ENCODE measurements at regions not wholly inside any gene's neighbourhood (a gene's known extent, or its start where the extent isn't known, plus 50 kb on each side); places are given as distances from the start of the nearest gene placed in this dataset.

DNA sequence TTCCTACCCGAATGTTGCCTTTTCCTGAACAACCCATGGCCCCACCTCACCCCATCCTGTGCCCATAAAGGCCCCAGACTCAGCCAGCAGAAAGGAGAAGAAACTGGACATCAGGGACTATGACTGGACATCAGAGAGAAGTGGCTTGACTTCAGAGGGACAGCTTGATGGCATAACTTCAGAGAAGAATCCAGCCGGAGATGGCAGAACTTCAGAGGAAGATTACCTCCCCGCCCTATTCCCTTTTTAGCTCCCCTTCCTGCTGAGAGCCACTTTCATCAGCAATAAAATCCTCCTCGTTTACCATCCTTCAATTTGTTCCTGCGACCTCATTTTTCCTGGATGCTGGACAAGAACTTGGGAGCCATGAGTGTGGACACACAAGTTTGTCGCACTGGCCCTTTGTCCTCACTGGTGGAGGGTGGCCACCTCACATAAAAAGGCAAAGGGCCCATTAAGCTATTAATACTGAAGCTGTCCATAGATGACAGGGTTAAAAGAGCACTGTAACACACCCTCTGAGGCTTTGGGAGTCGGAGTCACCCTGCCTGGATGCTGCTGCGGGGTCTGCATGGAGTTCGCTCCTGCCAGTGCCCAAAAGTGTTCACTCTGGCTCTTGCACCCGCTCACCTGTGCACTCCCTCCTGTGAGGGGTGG is 260.4 kb downstream of the SLITRK1 start:
- Mint-ChIP-seq H3K27ac (no peak overlapping the region), H3K27me3 (ENCODE audit: low read depth in 3 of 3) (peaks cover 0 to 4% (median 0%) of the 10 kb centered on the region in 3 donors), H3K4me1 (no peaks in the 10 kb centered on the region), H3K4me3 (no peak overlapping the region), H3K9me3 (peaks cover 0 to 26% (median 13%) of the 10 kb centered on the region in 6 donors), H3K36me3 (no peaks in the 10 kb centered on the region)
- no peak for DNase-seq

GRCh38 chr13:83620530-83621220 is 261.6 kb downstream of the SLITRK1 start:
- Mint-ChIP-seq H3K4me1 (no peaks in the 10 kb centered on the region), H3K36me3 (no peaks in the 10 kb centered on the region), H3K27me3 (ENCODE audit: low read depth in 3 of 3) (peaks cover 0 to 4% (median 0%) of the 10 kb centered on the region in 3 donors), H3K27ac (no peak overlapping the region), H3K4me3 (no peak overlapping the region), H3K9me3 (peaks cover 0 to 25% (median 13%) of the 10 kb centered on the region in 6 donors)
- DNase-seq = no peak

DNA sequence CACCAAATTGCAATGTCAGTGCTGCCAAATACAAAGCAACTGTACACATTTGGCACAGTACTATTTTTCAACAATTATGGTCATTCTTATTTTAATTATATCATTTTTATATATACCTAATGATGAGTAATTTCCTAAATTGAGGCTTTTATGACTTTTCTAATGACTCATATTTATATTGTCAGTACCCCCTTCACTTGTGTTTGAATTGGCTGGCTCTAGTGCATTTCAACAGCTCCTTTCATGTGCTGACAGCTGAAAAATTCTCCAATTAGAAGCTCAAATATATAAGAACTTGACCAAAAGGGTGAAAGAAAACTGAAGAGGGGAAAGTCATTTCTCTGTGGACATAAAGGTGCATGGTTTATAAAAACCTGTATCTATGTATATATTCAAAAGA is 263.3 kb downstream of the SLITRK1 start:
- Mint-ChIP-seq H3K27ac (no peak overlapping the region), H3K4me1 (no peaks in the 10 kb centered on the region), H3K36me3 (no peaks in the 10 kb centered on the region), H3K9me3 (peaks cover 4 to 38% (median 18%) of the 10 kb centered on the region in 6 donors), H3K4me3 (no peak overlapping the region), H3K27me3 (ENCODE audit: low read depth in 3 of 3) (peaks cover 0 to 4% (median 0%) of the 10 kb centered on the region in 3 donors)
- DNase-seq = no peak

DNA sequence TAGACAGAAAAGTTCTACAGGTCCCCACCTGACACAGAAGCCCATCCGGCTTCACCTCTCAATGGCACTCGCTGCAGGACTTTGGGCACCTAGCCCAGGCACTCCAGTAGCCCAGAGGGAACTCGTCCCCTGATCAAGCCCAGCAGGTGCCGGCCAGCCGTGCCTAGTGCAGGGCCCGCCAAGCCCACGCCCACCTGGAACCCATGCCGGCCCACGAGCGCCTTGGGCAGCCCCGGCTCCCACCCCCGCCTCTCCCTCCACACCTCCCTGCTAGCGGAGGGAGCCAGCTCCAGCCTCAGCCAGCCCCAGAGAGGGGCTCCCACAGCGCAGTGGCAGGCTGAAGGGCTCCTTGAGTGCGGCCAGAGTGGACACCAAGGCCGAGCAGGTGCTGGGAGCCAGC is 268.8 kb downstream of the SLITRK1 start:
- Mint-ChIP-seq H3K27me3 (ENCODE audit: low read depth in 3 of 3) (no peaks in the 10 kb centered on the region), H3K36me3 (no peaks in the 10 kb centered on the region), H3K9me3 (peaks cover 15 to 48% (median 17%) of the 10 kb centered on the region in 6 donors), H3K4me1 (no peaks in the 10 kb centered on the region), H3K27ac (no peak overlapping the region), H3K4me3 (no peak overlapping the region)
- DNase-seq = no peak

GRCh38 chr13:83601539-83601938 is 280.7 kb downstream of the SLITRK1 start:
- peaks cover 7 to 17% (median 9%) of the 10 kb centered on the region in 6 donors for H3K9me3 Mint-ChIP-seq
- H3K27ac Mint-ChIP-seq = no peak overlapping the region
- H3K36me3 Mint-ChIP-seq = peaks cover 0 to 2% (median 0%) of the 10 kb centered on the region in 3 donors

GRCh38 chr13:83592095-83592494 is 290.2 kb downstream of the SLITRK1 start:
- peaks cover 0 to 3% (median 0%) of the 10 kb centered on the region in 3 donors for H3K36me3 Mint-ChIP-seq
- H3K4me1 Mint-ChIP-seq = no peaks in the 10 kb centered on the region
- peaks cover 0 to 2% (median 0%) of the 10 kb centered on the region in 3 donors for H3K27me3 Mint-ChIP-seq (ENCODE audit: low read depth in 3 of 3)
- H3K9me3 Mint-ChIP-seq = peaks cover 11 to 29% (median 14%) of the 10 kb centered on the region in 6 donors
- H3K4me3 Mint-ChIP-seq = no peak overlapping the region
- no peak overlapping the region for H3K27ac Mint-ChIP-seq
- no peak for DNase-seq

More at GRCh38 chr13:83601539-83601938, 280.7 kb downstream of the SLITRK1 start:
- no peaks in the 10 kb centered on the region for H3K27me3 Mint-ChIP-seq (ENCODE audit: low read depth in 3 of 3)
- no peaks in the 10 kb centered on the region for H3K4me1 Mint-ChIP-seq
- no peak overlapping the region for H3K4me3 Mint-ChIP-seq
- no peak for DNase-seq

- no peak for DNase-seq
- H3K9me3 Mint-ChIP-seq = peaks cover 4 to 23% (median 11%) of the 10 kb centered on the region in 6 donors
Observed at GRCh38 chr13:83589814-83590213, 292.5 kb downstream of the SLITRK1 start.

GRCh38 chr13:83577183-83577582 is 305.1 kb downstream of the SLITRK1 start:
- peaks cover 5 to 36% (median 11%) of the 10 kb centered on the region in 6 donors for H3K9me3 Mint-ChIP-seq
- DNase-seq = no peak
- H3K4me3 Mint-ChIP-seq = no peak overlapping the region
- H3K27ac Mint-ChIP-seq = no peak overlapping the region
- peaks cover 0 to 4% (median 0%) of the 10 kb centered on the region in 3 donors for H3K27me3 Mint-ChIP-seq (ENCODE audit: low read depth in 3 of 3)
- H3K36me3 Mint-ChIP-seq = no peaks in the 10 kb centered on the region
- H3K4me1 Mint-ChIP-seq = no peaks in the 10 kb centered on the region

More at GRCh38 chr13:83589814-83590213, 292.5 kb downstream of the SLITRK1 start:
- no peaks in the 10 kb centered on the region for H3K36me3 Mint-ChIP-seq
- H3K27me3 Mint-ChIP-seq (ENCODE audit: low read depth in 3 of 3) = peaks cover 0 to 3% (median 0%) of the 10 kb centered on the region in 3 donors
- H3K4me1 Mint-ChIP-seq = no peaks in the 10 kb centered on the region
- H3K27ac Mint-ChIP-seq = no peak overlapping the region
- H3K4me3 Mint-ChIP-seq = no peak overlapping the region

GRCh38 chr13:83568019-83568418 is 314.3 kb downstream of the SLITRK1 start:
- Mint-ChIP-seq H3K9me3 (peaks cover 8 to 48% (median 20%) of the 10 kb centered on the region in 6 donors), H3K4me1 (no peaks in the 10 kb centered on the region), H3K4me3 (no peak overlapping the region)

GRCh38 chr13:83563499-83563898 is 318.8 kb downstream of the SLITRK1 start:
- H3K9me3 Mint-ChIP-seq = peaks cover 6 to 31% (median 14%) of the 10 kb centered on the region in 6 donors
- H3K27ac Mint-ChIP-seq = no peak overlapping the region
- no peaks in the 10 kb centered on the region for H3K27me3 Mint-ChIP-seq (ENCODE audit: low read depth in 3 of 3)
- no peaks in the 10 kb centered on the region for H3K4me1 Mint-ChIP-seq
- DNase-seq = no peak
- H3K4me3 Mint-ChIP-seq = no peak overlapping the region
- no peaks in the 10 kb centered on the region for H3K36me3 Mint-ChIP-seq

More at GRCh38 chr13:83568019-83568418, 314.3 kb downstream of the SLITRK1 start:
- no peak for DNase-seq
- Mint-ChIP-seq H3K27me3 (ENCODE audit: low read depth in 3 of 3) (no peaks in the 10 kb centered on the region), H3K27ac (no peak overlapping the region), H3K36me3 (no peaks in the 10 kb centered on the region)

- Mint-ChIP-seq H3K9me3 (peaks cover 6 to 21% (median 10%) of the 10 kb centered on the region in 6 donors), H3K4me3 (no peak overlapping the region), H3K27me3 (ENCODE audit: low read depth in 3 of 3) (no peaks in the 10 kb centered on the region), H3K36me3 (no peaks in the 10 kb centered on the region), H3K27ac (no peak overlapping the region), H3K4me1 (no peaks in the 10 kb centered on the region)
- no peak for DNase-seq
Observed at GRCh38 chr13:83557845-83558244, 324.4 kb downstream of the SLITRK1 start.

DNA sequence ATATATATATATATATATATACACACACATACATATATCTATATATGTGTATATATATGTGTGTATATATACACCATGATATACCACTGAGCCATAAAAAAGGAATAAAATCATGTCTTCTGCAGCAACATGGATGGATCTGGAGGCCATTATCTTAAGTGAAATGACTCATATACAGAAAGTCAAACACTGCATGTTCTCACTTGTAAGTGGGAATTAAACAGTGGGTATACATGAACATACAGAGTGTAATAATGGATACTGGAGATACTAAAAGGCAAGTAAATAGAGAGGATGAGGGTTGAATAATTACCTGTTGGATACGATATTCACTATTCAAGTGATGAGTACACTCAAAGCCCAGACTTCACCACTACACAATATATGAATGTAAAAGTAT is 332.6 kb downstream of the SLITRK1 start:
- Mint-ChIP-seq H3K9me3 (peaks cover 3 to 15% (median 8%) of the 10 kb centered on the region in 6 donors), H3K4me3 (no peak overlapping the region), H3K36me3 (no peaks in the 10 kb centered on the region), H3K4me1 (no peaks in the 10 kb centered on the region), H3K27me3 (ENCODE audit: low read depth in 3 of 3) (no peaks in the 10 kb centered on the region), H3K27ac (no peak overlapping the region)
- DNase-seq = no peak

DNA sequence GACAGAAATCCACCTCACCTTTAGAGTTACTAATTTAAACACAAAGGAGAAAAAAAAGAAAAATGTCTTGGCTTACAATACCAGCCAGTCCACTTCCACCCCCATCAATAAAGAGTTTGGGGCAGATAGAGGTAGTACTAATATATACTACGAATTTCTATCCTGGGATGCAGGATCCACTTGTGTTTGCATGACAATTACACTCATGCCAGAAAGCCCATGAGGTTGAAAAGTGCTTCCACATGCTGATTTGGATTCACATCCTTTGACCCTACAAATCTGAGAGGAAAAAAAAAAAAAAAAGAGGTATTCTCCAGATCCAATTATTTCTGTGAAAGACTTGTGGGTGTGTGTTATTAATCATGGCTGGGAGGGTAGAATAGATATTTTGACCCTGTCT is 335.2 kb downstream of the SLITRK1 start:
- Mint-ChIP-seq H3K4me1 (no peaks in the 10 kb centered on the region), H3K36me3 (no peaks in the 10 kb centered on the region), H3K27me3 (ENCODE audit: low read depth in 3 of 3) (no peaks in the 10 kb centered on the region), H3K27ac (no peak overlapping the region), H3K9me3 (peaks cover 10 to 27% (median 14%) of the 10 kb centered on the region in 6 donors), H3K4me3 (no peak overlapping the region)
- no peak for DNase-seq

GRCh38 chr13:83546476-83546875 is 335.8 kb downstream of the SLITRK1 start:
- Mint-ChIP-seq H3K4me1 (no peaks in the 10 kb centered on the region), H3K36me3 (no peaks in the 10 kb centered on the region), H3K9me3 (peaks cover 13 to 30% (median 16%) of the 10 kb centered on the region in 6 donors), H3K27me3 (ENCODE audit: low read depth in 3 of 3) (no peaks in the 10 kb centered on the region), H3K27ac (no peak overlapping the region), H3K4me3 (no peak overlapping the region)
- no peak for DNase-seq

Measured in immature natural killer cell (primary cell).